ENCODE measurements at regions not wholly inside any gene's neighbourhood (a gene's known extent, or its start where the extent isn't known, plus 50 kb on each side); places are given as distances from the start of the nearest gene placed in this dataset.

DNA sequence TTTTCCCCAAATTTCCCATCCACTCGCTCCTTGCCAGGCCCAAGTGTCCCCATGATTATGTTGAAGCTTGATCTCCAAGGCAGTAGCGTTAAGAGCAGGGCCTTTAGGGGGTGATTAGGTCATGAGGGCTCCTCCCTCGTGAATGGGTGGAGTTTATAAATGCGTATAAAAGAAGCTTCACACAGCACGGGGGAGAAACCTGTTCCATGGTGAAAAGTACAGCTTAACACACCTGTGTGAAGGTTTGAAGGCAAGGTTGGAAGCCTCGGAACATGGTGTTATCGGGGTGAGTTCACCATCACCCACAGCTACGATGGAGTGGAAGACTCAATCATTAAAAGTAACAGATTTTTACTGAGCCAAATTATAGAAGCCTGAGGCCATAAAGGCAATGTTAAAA lies 137.4 kb upstream of the ALKAL2 start:
- DNase-seq (ENCODE audit: low read depth, low spot score) (no peak), FAIRE-seq (no peak), ATAC-seq (no peak)
- Histone ChIP-seq H3K4me1 (ENCODE audit: control insufficient read depth, insufficient read depth, low read length) (no peaks in the 10 kb centered on the region), H3K79me2 (ENCODE audit: control insufficient read depth, insufficient read depth, low read length) (no peaks in the 10 kb centered on the region), H2AFZ (ENCODE audit: control insufficient read depth, low read depth, low read length) (no peak overlapping the region), H3K27me3 (replicated peaks in 1 of 2; ENCODE audit: control insufficient read depth in 2 of 2, insufficient read depth in 2 of 2, low read length in 1 of 2) (no peaks in the 10 kb centered on the region), H3K36me3 (ENCODE audit: control insufficient read depth in 2 of 2, insufficient read depth in 2 of 2, low read length in 1 of 2) (no peaks in the 10 kb centered on the region), H3K4me2 (ENCODE audit: control insufficient read depth, insufficient read depth) (no peak overlapping the region), H3K9me3 (replicated peaks; ENCODE audit: control insufficient read depth, insufficient read depth, low read length) (no peaks in the 10 kb centered on the region), H4K20me1 (ENCODE audit: control insufficient read depth, insufficient read depth) (no peaks in the 10 kb centered on the region), H3K4me3 (no peak overlapping the region), H3K9ac (ENCODE audit: control insufficient read depth, insufficient read depth, low read length) (no peak overlapping the region), H3K27ac (ENCODE audit: control insufficient read depth, insufficient read depth) (no peak overlapping the region)
- in situ Hi-C loops (cut with MboI) (no loop called here), intact Hi-C loops (cut with micrococcal nuclease; ENCODE audit: unreplicated experiment) (no loop called here)
- TF ChIP-seq, protein P1, sequence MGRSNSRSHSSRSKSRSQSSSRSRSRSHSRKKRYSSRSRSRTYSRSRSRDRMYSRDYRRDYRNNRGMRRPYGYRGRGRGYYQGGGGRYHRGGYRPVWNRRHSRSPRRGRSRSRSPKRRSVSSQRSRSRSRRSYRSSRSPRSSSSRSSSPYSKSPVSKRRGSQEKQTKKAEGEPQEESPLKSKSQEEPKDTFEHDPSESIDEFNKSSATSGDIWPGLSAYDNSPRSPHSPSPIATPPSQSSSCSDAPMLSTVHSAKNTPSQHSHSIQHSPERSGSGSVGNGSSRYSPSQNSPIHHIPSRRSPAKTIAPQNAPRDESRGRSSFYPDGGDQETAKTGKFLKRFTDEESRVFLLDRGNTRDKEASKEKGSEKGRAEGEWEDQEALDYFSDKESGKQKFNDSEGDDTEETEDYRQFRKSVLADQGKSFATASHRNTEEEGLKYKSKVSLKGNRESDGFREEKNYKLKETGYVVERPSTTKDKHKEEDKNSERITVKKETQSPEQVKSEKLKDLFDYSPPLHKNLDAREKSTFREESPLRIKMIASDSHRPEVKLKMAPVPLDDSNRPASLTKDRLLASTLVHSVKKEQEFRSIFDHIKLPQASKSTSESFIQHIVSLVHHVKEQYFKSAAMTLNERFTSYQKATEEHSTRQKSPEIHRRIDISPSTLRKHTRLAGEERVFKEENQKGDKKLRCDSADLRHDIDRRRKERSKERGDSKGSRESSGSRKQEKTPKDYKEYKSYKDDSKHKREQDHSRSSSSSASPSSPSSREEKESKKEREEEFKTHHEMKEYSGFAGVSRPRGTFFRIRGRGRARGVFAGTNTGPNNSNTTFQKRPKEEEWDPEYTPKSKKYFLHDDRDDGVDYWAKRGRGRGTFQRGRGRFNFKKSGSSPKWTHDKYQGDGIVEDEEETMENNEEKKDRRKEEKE (IDR thresholded peaks at IDR 0.05): no peak
- TF ChIP-seq MTA2 (IDR thresholded peaks at IDR 0.05; ENCODE audit: low read depth): no peak
- WGBS (ENCODE audit: insufficient coverage, insufficient replicate concordance, low lambda C conversion rate, missing lambda C conversion rate): 46% methylated on average over 8 of the region's 8 CpGs
- ChIA-PET CTCF (no interaction called here), SMC1A (ENCODE audit: uncharacterized antibody, unreplicated experiment) (interaction anchor here (1.0 kb wide), 1 partner anchor 79 kb away, joined by 3 read pairs; no protein-coding TSS in a partner anchor), RAD21 (ENCODE audit: unreplicated experiment) (no interaction called here), POLR2A (no interaction called here)
- no TSS peak for BruUV-seq (replicated peaks)

DNA sequence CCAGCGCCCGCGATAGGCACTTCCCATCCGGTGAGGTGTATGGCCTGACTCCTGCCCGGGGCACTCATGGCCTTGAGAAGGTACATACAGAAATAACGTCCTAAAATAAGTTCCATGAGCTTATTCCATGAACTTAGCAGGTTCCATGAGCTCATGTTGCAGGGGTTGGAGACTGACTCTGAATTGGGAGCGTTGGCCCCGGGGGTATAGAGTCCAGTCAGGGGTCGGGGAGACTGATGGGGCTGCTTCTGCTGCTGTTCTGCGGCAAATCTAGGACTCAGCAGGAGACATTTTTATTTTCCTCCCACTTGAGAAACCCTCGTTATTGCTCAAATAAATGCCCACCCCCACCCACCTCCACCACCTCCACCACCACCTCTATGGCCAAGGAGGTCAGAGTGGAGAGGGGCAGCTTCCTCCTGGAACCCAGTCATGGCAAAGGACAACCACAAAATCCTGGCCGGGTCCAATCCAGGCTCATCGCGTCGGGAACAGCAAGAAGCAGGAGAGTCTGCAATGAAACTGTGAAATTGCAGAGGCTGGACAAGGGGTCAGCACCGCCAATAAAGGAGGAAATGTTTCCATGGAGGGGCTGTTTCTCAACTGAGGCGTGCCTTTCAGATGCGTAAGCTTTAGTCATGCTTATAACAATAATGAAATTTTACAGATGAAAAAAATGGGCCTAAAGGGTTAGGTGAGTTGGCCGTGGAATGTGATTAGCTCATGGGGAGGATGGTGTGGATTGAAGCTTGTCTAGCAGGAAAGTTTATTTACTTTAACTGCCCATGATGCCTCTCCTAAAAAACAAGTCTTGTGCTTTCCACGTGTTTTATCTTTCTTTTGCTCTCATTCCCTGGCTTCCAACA lies 136.6 kb upstream of the ALKAL2 start:
- Histone ChIP-seq H3K27me3 (replicated peaks in 1 of 2; ENCODE audit: control insufficient read depth in 2 of 2, insufficient read depth in 2 of 2, low read length in 1 of 2) (no peaks in the 10 kb centered on the region), H3K4me1 (ENCODE audit: control insufficient read depth, insufficient read depth, low read length) (no peaks in the 10 kb centered on the region), H3K9ac (ENCODE audit: control insufficient read depth, insufficient read depth, low read length) (no peak overlapping the region), H2AFZ (ENCODE audit: control insufficient read depth, low read depth, low read length) (no peak overlapping the region), H3K79me2 (ENCODE audit: control insufficient read depth, insufficient read depth, low read length) (no peaks in the 10 kb centered on the region), H3K9me3 (replicated peaks; ENCODE audit: control insufficient read depth, insufficient read depth, low read length) (no peaks in the 10 kb centered on the region), H3K4me3 (no peak overlapping the region), H3K4me2 (ENCODE audit: control insufficient read depth, insufficient read depth) (no peak overlapping the region), H3K27ac (ENCODE audit: control insufficient read depth, insufficient read depth) (no peak overlapping the region), H3K36me3 (ENCODE audit: control insufficient read depth in 2 of 2, insufficient read depth in 2 of 2, low read length in 1 of 2) (no peaks in the 10 kb centered on the region), H4K20me1 (ENCODE audit: control insufficient read depth, insufficient read depth) (no peaks in the 10 kb centered on the region)
- 56% methylated on average over 17 of the region's 20 CpGs for WGBS (ENCODE audit: insufficient coverage, insufficient replicate concordance, low lambda C conversion rate, missing lambda C conversion rate)
- ChIA-PET CTCF (no interaction called here), RAD21 (ENCODE audit: unreplicated experiment) (no interaction called here), POLR2A (no interaction called here), SMC1A (ENCODE audit: uncharacterized antibody, unreplicated experiment) (no interaction called here)
- no peak for FAIRE-seq
- DNase-seq (ENCODE audit: low read depth, low spot score): no peak
- no peak for ATAC-seq
- no TSS peak for BruUV-seq (replicated peaks)
- intact Hi-C loops (cut with micrococcal nuclease; ENCODE audit: unreplicated experiment) (no loop called here), in situ Hi-C loops (cut with MboI) (no loop called here)
- TF ChIP-seq, protein P2, sequence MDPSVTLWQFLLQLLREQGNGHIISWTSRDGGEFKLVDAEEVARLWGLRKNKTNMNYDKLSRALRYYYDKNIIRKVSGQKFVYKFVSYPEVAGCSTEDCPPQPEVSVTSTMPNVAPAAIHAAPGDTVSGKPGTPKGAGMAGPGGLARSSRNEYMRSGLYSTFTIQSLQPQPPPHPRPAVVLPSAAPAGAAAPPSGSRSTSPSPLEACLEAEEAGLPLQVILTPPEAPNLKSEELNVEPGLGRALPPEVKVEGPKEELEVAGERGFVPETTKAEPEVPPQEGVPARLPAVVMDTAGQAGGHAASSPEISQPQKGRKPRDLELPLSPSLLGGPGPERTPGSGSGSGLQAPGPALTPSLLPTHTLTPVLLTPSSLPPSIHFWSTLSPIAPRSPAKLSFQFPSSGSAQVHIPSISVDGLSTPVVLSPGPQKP (IDR thresholded peaks at IDR 0.05; ENCODE audit: low read depth, low read length): no peak
- TF ChIP-seq, protein P3, sequence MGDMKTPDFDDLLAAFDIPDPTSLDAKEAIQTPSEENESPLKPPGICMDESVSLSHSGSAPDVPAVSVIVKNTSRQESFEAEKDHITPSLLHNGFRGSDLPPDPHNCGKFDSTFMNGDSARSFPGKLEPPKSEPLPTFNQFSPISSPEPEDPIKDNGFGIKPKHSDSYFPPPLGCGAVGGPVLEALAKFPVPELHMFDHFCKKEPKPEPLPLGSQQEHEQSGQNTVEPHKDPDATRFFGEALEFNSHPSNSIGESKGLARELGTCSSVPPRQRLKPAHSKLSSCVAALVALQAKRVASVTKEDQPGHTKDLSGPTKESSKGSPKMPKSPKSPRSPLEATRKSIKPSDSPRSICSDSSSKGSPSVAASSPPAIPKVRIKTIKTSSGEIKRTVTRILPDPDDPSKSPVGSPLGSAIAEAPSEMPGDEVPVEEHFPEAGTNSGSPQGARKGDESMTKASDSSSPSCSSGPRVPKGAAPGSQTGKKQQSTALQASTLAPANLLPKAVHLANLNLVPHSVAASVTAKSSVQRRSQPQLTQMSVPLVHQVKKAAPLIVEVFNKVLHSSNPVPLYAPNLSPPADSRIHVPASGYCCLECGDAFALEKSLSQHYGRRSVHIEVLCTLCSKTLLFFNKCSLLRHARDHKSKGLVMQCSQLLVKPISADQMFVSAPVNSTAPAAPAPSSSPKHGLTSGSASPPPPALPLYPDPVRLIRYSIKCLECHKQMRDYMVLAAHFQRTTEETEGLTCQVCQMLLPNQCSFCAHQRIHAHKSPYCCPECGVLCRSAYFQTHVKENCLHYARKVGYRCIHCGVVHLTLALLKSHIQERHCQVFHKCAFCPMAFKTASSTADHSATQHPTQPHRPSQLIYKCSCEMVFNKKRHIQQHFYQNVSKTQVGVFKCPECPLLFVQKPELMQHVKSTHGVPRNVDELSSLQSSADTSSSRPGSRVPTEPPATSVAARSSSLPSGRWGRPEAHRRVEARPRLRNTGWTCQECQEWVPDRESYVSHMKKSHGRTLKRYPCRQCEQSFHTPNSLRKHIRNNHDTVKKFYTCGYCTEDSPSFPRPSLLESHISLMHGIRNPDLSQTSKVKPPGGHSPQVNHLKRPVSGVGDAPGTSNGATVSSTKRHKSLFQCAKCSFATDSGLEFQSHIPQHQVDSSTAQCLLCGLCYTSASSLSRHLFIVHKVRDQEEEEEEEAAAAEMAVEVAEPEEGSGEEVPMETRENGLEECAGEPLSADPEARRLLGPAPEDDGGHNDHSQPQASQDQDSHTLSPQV (IDR thresholded peaks at IDR 0.05): no peak
- TF ChIP-seq WRNIP1 (IDR thresholded peaks at IDR 0.05; ENCODE audit: borderline replicate concordance, low read depth, low read length) (no peak), STAT3 (IDR thresholded peaks at IDR 0.05; ENCODE audit: low read depth, low read length) (no peak)

Data from GM12878 (cell line).